NCI-H1417 (cell line): ENCODE measurements at regions not wholly inside any gene's neighbourhood (a gene's known extent, or its start where the extent isn't known, plus 50 kb on each side); places are given as distances from the start of the nearest gene placed in this dataset.
"Not testable (repeated sequence)": the region's sequence is repeated elsewhere in the genome, so short reads cannot be mapped to it uniquely, and the experiment has no call there.

Experiments
- DNase-seq, 3 experiments: peaks; one replicate each; lab custom pipeline; 2025; lab: John Stamatoyannopoulos, UW

DNA sequence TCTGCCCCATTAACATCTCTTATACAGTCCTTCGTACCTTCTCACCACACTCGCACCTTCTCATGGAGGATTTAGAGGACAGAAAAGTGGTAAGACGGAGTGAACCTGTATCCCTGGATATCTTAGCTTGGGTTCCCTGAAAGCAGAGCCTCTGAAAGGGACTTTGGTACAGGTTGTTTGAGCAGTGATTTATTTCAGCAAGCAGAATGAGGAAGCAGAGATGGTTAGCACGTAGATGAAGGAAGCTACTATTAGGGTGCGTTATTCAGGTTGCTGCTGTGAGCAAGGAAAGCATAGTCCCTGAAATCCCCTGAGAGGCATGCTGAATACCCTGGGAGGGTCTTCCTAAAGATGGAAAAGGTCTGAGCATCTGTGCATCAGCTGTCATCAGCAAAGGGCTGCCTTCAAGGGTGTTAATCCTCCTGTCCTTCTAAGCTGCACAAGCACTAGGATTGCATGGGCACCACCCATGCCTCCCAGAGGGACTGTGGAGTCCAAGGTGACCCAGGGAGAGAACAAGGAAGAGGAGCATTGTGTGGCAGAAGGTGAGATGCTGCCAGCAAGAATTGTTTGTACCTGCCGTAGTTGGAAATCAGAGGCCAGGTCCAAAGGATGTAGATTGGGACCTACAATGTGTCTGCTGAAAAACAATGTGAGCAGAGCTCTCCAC, 273.7 kb downstream of the RASEF start:
- no peak for DNase-seq

DNA sequence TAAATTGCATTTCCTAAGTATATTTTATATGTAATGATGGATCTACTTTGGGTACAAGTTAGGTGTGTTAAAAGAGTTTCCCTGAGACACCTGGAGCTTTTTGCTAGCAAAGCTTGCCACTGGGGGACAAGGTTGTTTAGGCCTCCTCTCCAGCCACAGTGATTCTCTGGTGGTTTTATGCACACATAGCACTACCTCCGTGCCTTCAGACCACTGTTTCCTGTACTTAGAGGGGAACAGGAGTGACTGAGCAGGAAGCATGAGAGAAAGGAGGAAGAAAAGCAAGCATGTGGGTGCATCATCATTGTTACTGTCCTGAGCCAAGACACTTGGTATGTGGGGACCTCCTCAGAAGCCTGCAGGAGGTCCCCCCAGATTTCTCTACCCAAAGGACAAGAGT, 272.1 kb downstream of the RASEF start:
- DNase-seq = no peak

DNA sequence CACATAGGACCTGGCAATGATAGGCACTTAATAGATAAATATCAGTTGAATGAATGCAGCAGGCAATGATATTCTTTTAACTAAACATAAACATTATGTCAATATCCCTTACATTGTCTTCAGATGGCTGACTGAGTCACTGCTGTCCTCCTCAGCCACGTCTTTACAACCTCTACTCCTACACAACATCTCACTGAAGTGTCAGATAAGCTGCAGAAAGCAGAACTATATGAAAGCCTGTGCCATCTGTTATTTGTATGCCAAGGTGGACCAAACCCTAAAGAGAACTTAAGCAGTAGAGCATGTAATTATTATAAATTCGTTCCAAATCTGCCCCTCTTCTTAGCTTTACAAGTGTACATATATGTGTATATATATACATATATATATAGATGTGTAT, 271.2 kb downstream of the RASEF start:
- DNase-seq = no peak

DNA sequence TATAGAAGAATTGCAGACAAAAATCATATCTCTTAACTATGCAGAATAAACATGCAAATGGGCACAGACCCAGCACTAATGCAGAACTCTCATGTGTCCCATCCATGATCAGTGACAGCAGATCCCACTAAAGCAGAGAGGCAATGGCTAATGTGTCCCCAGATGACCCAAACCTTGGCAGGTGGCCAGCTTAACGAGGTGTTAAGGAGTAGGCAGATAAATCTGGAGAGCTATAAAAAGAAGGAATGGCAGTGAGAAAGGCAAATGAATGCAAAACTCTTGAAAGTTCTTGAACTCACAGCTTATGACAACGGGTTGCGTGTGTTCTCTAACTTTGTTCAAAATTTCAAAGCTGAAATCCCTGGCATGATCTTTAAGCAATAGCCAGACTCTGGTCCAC, 265.4 kb downstream of the RASEF start:
- DNase-seq = peak; percentile 65 to 90 (median 84)

DNA sequence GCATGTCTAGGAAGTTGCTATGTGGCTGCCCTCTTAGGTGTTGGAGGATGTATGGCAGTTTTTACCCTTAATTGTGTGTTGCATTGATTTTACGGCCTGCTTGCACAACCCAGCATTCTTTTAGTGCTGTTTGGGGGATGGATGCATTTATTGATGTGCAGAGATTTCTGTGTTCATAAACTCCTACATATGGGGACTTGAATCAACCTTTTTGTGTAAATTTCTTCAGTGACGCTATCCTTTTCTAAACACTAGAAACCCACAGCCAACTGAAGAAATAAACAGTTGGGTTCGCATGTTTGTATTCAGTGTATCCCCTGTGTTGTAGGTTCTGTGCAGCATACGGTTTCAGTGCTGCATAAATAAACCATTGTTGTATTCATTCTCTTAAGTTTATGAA, 263.7 kb downstream of the RASEF start:
- DNase-seq = no peak

DNA sequence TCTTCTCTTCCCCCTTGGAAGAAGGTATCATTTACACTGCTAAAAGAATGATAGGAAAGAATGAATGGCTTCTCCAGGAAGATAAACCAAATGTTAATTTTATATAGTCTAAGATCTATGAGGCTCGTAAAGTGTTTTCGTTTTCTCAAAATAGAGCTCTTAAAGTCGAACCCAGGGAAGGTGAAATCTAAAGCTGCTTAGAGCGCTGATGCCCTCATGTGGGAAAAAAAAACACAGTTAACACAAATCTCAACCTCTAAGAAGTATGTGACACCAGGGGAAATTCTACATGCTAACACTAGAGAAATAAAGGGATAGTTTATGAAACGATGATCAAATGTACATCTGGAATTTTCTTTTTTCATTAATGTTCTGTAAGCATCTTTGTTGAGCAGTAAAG, 257.9 kb downstream of the RASEF start:
- DNase-seq = peak in 1 of 3 experiments; percentile 58

DNA sequence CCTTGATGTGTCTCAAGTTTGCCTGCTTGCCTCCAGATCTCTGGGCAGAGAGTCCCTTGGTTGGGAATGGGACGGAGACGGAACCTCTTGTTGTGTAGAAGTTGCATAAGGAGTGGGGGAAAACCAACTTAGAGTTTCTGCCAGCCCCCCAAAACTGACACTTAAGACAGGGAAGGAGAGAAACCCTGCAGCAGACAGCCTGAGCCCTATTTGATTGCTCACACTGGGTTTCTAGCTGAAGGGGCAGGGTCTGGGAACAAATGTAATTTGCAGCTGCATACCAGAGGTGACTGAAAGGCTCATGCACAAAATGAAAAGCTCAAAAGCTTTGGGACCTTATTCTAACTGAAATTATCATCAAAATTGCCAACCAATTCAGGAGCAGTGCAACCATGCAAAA, 254.5 kb downstream of the RASEF start:
- no peak for DNase-seq

DNA sequence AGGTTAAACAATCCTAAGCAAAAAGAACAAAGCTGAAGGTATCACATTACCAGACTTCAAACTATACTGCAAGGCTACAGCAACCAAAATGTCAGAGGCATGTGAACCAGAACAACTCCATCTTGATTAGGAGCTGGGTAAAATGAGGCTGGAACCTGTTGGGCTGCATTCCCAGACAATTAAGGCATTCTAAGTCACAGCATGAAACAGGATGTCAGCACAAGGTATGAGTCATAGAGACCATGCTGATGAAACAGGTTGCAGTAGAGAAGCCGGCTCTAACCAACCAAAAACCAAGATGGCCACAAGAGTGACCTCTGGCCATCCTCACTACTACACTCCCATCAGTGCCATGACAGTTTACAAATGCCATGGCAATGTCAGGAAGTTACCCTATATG, 252.0 kb downstream of the RASEF start:
- peak in 2 of 3 experiments; percentile 5 to 33 for DNase-seq

DNA sequence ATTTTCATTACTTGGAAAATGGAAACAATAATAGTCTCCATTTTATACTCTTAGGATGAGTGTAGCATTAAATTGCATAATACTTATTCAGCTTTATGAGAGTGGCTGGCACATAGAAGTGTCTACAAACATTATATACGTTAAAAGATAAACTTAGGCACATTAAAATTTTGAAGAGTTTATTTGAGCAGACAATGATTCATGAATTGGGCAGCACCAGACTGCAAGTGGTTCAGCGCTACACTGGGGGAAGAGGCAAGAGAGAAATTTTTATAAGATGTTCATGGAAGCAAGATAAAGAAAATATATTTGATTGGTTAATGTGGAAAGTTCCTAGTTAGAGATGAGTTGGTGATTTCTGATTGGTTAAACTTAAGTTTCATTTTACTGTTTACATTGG, 243.7 kb downstream of the RASEF start:
- DNase-seq = no peak

DNA sequence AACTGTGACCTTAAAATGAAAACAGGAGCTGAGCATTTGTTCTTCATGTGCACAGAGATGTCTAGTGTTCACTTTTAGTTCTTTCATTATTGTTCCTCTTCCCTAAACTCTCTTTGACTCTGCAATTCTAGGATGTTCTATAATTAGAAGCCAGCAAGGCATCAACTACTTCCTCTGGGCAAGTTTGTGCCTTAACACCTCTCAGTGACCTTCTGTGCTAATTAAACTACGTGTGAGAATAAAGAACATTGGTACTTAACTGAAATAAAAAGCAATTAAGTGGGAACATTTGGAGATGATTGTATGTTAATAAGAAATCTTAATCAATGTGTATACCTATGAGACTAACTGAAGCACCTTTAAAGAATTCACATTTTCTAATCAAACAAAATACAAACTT, 242.8 kb downstream of the RASEF start:
- no peak for DNase-seq

DNA sequence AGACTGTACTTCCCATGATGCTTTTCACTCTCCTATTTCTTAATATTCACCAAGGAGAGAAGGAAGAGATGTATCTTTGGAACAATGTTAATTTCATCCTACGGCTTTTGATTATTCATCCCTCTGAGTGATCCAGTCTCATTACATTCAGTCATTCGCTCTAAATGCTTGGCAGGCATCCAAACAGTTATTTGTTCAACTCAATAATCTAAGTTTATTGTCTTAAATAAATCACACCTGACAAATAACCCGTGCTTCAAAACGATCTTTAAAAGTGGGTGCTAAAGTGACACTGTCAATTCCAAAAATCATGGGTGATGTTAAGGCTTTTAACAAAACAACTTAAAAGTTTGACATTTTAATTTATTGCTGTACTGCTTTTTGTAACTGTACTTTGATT, 233.1 kb downstream of the RASEF start:
- DNase-seq = peak; percentile 12 to 95 (median 69)

DNA sequence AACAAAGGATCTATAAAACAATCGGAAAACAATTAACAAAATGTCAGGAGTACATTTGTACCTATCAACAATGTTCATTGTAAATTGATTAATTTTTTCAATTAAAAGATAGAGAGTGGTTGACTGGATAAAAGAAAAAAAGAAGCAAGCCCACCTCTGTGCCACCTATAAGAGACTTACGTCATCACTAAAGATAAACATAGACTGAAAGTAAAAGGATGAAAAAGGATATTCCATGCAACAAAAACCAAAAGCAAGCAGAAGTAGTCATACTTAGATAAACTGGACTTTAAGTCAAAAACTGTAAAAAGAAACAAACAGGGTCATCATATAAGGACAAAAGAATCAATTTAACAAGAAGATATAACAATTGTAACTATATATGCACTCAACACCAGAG, 197.4 kb downstream of the RASEF start:
- DNase-seq = no peak

DNA sequence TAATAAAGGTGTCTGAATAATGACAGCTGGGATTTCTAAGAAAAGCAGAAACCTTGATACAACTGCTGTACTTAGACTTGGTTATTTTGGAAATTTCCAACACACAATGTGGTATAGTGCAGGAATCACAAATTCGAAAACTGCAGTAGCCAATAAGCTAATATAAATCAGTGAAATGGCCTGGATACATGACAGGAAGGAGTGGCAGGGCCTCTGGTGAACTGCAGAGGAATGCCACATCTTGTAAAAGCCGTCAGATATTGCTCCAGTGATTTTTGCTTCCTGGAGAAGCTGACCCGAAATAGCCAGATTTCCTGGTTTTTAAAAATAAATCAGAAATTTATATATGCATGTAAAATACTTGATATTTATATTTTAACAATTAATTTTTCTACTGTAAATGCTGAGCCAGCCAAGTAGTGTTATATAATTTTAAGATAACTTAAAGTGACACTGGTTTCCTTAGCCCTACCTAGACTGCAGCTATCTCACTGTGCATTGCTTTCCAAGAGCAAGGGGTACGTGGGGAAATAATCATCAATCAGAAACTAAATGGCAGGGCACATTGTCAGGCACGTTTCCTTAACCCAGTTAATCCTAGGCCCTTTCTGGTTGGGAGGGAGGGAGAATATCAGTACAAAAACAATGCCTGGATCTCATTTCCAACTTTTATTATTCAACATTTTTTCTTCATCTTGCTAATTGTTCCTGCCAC, 182.4 kb downstream of the RASEF start:
- DNase-seq = no peak

DNA sequence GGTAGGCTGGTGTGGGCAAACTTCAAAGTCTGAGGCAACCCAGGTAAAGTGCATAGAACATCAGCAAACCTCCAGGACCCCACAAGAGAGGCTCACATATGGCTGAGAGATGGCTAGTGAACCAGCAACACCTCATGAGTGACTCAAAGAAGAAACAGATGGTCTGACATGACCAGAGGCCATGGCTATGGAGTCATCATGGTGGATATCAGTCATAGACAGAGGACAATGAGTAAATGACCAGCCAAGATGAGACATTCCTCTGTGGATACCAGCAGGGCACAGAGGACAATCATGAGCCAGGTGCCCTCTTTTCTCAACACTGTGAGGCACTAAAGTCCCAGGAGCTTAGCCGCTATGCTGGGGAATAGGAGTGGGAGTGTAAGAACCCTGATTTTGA, 180.8 kb downstream of the RASEF start:
- no peak for DNase-seq

DNA sequence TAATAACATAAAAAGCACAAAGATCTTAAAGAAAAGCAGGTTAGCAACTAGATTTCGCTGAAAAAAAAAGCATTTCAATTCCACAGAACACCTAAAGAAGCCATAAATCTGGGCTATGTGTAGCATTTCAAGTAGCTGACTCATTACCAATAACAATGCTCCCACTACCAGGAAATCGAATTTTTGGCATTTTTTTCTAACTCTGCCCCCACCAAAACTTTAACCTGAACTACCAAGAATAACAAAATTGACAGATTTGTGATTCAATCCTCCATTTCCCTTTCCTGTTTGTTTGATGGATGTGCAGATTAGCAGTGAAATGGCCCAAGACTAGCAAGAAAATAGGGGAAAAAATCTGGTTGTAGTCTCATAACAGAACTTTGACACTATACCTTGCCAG, 180.2 kb downstream of the RASEF start:
- DNase-seq = no peak

DNA sequence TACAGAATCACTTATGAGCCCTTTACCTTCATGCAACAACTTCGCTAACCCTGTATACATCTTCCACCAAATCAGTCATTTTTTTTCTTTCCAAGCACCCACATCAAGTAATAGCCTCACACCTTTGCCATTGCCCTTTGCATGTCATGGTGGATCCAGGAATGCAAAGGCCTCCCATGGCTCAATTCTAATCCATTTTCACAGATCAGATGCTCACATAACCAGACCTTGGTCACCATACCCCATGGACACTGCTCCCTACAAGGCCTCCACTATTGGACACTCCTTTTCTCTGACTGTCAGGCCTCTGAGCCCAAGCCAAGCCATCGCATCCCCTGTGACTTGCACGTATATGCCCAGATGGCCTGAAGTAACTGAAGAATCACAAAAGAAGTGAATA, 179.5 kb downstream of the RASEF start:
- DNase-seq = no peak

DNA sequence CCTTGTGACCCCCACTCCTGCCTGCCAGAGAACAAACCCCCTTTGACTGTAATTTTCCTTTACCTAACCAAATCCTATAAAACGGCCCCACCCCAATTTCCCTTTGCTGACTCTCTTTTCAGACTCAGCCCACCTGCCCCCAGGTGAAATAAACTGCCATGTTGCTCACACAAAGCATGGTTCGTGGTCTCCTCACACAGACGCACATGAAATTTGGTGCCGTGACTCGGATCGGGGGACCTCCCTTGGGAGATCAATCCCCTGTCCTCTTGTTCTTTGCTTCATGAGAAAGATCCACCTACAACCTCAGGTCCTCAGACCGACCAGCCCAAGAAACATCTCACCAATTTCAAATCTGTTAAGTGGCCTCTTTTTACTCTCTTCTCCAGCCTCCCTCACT, 179.0 kb downstream of the RASEF start:
- DNase-seq = not testable (repeated sequence)

DNA sequence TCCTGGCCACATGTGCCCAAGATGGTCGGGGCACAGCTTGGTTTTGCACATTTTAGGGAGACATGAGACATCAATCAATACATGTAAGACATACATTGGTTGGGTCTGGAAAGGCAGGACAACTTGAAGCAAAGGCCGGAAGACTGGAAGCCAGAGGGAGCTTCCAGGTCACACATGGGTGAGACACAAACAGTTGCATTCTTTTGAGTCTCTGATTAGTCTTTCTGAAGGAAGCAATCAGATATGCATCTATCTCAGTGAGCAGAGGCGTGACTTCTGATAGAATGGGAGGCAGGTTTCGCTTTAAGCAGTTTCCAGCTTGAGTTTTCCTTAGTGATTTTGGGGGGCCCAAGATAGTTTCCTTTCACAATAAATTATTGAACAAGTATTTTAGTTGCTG, 172.5 kb downstream of the RASEF start:
- DNase-seq = no peak

DNA sequence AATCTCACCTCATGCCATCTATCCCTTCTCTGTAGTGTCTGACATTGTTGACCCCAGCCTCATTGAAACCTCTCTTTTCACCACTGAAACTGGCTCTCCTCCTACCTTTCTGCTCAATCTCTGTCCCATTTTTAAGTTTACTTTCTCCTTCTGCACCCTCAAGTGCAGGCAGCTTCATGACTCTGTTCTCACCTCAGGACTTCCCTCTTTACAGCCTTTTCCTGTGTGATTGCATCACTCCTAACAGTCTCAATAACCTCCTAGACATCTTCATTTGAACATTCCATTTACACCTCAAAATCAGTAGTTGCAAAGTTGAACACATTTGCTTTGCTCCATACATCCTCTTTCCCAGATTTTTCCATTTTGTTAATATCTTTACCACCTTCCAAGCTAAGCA, 172.1 kb downstream of the RASEF start:
- DNase-seq = no peak

DNA sequence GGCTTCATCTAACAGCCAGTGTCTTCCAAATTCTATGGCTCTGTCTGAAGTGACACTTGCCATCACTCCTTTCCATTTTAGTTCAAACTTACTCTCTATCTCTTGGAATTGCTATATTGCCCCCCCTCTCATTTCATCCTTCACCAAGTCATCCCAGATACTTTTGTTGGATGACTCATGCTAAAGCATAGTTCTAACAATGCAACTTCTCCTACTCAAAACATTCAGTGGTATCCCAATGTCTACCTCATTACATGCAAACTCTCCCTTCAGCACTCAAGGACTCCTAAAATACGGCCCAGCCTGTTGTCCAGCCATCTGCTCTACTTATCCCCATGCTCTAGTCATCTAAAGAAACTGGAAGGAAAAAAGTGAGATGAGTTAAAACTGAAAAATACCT, 171.6 kb downstream of the RASEF start:
- DNase-seq = no peak

DNA sequence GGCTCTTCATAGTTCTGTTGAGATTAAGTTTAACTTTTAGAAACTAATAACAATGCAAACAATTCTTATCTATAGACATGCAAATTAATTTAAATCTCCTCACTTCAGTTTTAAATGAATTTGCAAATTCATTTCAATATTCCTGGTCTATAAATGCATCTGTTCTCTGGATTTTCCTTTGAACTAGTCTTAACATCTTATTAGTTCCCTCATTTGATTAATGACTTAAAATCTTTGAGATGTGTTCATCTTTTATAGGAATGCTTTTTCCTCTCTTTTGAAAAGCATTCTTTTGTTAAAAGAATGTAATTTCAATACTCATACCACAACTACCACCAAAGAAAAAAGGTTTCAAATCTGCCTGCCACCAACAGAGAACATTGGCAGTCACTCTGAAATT, 169.4 kb downstream of the RASEF start:
- DNase-seq = no peak

DNA sequence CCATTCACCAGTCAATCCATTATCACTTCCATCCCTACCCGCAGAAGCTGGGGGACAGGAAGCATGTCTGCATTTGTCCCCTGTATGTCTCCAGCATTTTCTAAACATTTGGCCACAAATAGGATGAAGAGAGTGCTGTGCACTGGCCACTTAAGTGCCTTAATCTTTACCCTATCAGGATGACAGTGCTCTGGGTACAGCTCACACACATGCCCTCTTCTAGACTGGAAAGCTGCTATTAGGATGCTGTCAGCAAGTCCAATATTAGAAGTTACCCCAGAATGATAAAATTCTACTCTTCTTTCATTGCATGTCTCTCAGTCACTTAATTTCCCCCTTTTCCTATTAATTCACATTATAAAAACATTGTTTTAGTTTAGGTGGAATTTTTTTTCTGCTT, 168.4 kb downstream of the RASEF start:
- peak in 2 of 3 experiments; percentile 42 to 80 for DNase-seq

DNA sequence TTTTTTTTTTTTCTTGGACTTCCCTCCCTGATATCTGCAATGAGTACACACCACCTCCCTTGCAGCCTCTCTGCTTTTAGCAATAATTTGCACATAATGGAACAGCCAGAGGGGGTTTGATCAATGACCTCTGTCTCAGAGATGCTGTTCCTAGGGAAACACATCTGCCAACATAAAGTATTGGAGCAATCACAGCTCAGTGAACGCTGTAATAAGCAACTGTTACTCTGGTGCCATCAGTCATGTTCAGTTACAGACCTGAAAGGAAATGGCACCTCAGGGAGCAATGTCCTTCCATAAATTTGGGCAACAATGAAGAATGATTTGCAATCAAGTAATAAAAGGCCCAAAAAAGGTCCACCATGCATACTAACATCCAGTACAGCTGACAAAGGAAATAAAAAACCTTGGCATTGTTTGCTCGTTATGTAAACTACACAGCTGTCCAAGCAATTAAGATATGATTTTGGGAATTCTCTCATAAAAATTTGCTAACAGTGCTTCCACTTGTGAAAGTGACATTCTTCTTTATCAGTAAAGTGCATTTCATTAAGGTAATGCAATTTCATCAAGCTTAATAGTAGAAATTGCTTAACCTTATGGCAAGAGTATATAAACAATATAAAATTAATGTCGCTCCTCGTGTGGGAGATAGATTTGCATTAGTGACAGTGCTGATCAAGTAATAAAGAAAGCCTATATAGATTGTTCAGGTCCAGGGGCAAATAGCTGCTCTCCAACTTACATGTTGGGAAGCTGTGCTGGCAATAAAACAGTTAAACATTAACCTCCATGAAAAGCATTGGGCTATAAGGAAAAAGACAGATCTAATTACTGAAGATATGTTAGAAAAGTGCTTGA, 167.8 kb downstream of the RASEF start:
- DNase-seq = peak in 2 of 3 experiments; percentile 66 to 94
